ENCODE measurements at regions not wholly inside any gene's neighbourhood (a gene's known extent, or its start where the extent isn't known, plus 50 kb on each side); places are given as distances from the start of the nearest gene placed in this dataset.

DNA sequence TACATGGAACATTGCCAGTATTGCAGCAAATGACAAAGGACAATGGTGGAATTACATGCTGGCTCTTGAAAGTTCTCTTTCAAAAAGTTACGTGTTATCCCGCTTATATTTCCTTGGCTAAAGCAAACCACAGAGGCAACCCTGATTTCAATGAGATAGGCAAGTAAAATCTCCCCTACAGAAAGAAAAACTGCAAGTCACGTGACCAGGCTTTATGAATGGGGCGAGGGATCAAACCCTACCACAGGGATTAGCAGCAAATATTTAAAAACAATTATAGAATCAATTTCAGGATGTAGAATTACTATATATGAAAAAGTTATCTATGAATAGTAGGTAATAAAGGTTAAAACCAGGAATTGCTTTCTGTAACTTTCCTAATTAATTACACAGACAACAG is 603.4 kb upstream of the GBE1 start:
- Histone ChIP-seq H3K36me3 (no peaks in the 10 kb centered on the region), H3K4me3 (no peak overlapping the region), H3K27me3 (no peaks in the 10 kb centered on the region), H3K27ac (no peak overlapping the region), H3K9me3 (no peaks in the 10 kb centered on the region), H3K4me1 (no peaks in the 10 kb centered on the region)
- TF ChIP-seq, protein P1, sequence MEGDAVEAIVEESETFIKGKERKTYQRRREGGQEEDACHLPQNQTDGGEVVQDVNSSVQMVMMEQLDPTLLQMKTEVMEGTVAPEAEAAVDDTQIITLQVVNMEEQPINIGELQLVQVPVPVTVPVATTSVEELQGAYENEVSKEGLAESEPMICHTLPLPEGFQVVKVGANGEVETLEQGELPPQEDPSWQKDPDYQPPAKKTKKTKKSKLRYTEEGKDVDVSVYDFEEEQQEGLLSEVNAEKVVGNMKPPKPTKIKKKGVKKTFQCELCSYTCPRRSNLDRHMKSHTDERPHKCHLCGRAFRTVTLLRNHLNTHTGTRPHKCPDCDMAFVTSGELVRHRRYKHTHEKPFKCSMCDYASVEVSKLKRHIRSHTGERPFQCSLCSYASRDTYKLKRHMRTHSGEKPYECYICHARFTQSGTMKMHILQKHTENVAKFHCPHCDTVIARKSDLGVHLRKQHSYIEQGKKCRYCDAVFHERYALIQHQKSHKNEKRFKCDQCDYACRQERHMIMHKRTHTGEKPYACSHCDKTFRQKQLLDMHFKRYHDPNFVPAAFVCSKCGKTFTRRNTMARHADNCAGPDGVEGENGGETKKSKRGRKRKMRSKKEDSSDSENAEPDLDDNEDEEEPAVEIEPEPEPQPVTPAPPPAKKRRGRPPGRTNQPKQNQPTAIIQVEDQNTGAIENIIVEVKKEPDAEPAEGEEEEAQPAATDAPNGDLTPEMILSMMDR (IDR thresholded peaks at IDR 0.05), result no peak
- TF ChIP-seq POLR2A (IDR thresholded peaks at IDR 0.05), result no peak
- 61 to 67% methylated on average over 4 of the region's 4 CpGs for WGBS, 2 donors
- no peak for DNase-seq
- intact Hi-C loops (cut with DNase I), result no loop called here

DNA sequence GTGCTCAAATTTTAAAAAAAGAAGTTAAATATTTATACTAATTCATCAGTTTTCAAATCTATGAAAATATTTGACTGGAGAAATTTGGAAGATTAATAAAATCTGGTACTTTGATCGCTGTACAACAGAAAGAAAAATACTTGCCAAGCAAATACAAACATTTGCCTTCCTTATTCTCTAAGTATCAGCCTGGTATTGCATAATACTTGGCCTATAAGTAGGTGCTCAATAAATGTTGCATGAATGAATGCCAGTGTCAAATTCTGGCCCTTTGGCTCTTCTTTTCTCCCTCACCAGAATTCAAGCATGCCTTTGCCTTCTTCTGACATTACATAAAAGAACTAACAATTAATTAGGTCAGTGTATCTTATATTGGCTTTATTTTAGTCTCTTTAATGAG is 601.7 kb upstream of the GBE1 start:
- Histone ChIP-seq H3K4me1 (no peaks in the 10 kb centered on the region), H3K9me3 (no peaks in the 10 kb centered on the region), H3K36me3 (no peaks in the 10 kb centered on the region), H3K4me3 (no peak overlapping the region), H3K27me3 (no peaks in the 10 kb centered on the region), H3K27ac (no peak overlapping the region)
- TF ChIP-seq, protein P1 (IDR thresholded peaks at IDR 0.05), result no peak
- no peak for TF ChIP-seq POLR2A (IDR thresholded peaks at IDR 0.05)
- intact Hi-C loops (cut with DNase I), result no loop called here
- WGBS, 2 donors, result 72 to 77% methylated on average over 1 of the region's 1 CpG
- DNase-seq, result no peak

DNA sequence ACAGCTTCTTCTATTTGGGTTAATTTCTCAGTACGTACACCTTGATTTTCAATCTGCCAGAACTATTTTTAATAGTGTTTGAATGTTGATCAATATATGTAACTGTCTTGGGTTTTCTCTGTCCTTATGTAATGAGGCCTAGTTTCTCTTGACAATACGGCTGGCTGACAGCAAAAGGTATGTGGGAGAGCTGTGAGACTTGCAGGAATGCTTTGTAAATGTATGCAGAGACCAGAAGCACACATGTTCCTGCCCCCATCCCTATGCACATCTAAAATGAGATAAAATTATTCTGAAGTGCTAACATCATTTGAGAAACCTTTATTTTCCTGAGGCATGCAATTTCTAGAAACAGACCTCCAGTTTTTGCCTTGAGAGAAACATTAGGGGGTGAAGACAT is 593.8 kb upstream of the GBE1 start:
- TF ChIP-seq, protein P1 (IDR thresholded peaks at IDR 0.05), result no peak
- no peak for TF ChIP-seq POLR2A (IDR thresholded peaks at IDR 0.05)
- no peak overlapping the region for H3K4me3 ChIP-seq
- 54 to 85% methylated on average over 2 of the region's 2 CpGs for WGBS, 2 donors
- H3K9me3 ChIP-seq, result no peaks in the 10 kb centered on the region
- no peak for DNase-seq
- intact Hi-C loops (cut with DNase I), result no loop called here
- H3K27me3 ChIP-seq, result no peaks in the 10 kb centered on the region
- H3K27ac ChIP-seq, result no peak overlapping the region
- no peaks in the 10 kb centered on the region for H3K36me3 ChIP-seq
- H3K4me1 ChIP-seq, result no peaks in the 10 kb centered on the region

DNA sequence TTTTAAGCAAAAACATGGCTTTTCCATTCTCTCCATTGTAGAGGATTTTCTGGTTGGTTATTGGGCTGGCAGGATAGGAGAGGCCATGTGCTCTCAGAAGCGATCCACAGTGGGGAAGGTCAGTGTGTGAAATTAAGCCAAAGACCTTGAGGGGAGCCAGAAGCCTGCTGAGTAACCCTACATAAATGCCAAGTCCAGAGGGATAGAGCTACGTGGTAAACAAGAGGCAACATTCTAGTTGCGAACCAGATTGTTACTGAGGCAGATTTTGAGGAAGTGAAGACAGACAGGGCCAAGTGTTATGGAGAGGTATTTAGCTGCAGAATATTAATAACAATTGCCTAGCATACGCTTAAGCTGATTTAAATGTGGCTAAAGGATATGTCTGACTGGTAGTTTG is 592.8 kb upstream of the GBE1 start:
- no peak for DNase-seq
- 60 to 64% methylated on average over 4 of the region's 4 CpGs for WGBS, 2 donors

DNA sequence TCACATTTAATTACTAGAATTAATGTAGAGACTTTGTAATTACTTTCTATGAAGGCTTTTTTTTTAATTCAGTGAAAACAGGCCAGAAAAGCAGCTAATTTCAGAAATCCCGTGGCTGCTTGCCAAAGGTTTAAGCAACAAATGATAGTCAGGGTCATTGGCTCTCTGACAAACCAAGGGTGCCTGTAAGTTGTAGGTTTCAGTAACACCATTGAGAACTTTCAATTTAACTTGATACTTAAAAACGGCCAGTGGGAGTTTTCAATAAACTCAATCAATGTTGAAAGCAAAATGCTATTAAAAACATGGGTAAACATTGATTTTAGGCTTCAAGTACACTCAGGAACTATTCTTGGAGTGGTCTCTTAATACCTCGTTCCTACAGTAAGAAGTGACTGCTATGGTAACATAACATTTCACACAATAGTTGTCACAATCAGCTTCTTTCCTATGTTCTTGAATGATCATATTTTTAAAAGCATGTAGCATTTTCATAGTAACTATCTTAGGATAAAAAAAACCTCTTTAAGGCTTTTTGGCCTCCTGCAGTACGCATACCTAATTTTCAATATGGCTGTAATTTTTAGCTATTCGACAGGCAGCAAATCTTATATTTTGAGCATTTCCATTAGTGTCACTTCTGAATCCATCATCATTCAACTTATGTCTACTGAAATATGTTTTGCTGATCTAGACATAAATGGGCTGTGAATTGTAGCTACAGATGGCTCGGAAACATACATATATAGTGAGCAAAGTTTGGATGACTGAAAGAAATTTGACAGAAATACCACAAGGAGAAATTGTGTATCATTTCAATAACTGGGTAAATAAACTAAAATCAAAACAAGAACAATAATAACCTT is 592.1 kb upstream of the GBE1 start:
- no peaks in the 10 kb centered on the region for H3K27me3 ChIP-seq

More for the DNA sequence above, 592.8 kb upstream of the GBE1 start:
- no peaks in the 10 kb centered on the region for H3K36me3 ChIP-seq
- no peak overlapping the region for H3K4me3 ChIP-seq
- intact Hi-C loops (cut with DNase I), result no loop called here
- H3K4me1 ChIP-seq, result no peaks in the 10 kb centered on the region
- H3K27ac ChIP-seq, result no peak overlapping the region
- no peaks in the 10 kb centered on the region for H3K27me3 ChIP-seq
- no peak for TF ChIP-seq POLR2A (IDR thresholded peaks at IDR 0.05)
- TF ChIP-seq, protein P1 (IDR thresholded peaks at IDR 0.05), result no peak
- no peaks in the 10 kb centered on the region for H3K9me3 ChIP-seq

More for the DNA sequence above, 592.1 kb upstream of the GBE1 start:
- no peaks in the 10 kb centered on the region for H3K4me1 ChIP-seq
- H3K36me3 ChIP-seq, result no peaks in the 10 kb centered on the region
- intact Hi-C loops (cut with DNase I), result no loop called here
- no peak overlapping the region for H3K27ac ChIP-seq
- H3K9me3 ChIP-seq, result no peaks in the 10 kb centered on the region
- no peak overlapping the region for H3K4me3 ChIP-seq
- TF ChIP-seq POLR2A (IDR thresholded peaks at IDR 0.05), result no peak
- 65% methylated on average over 6 of the region's 6 CpGs for WGBS, 2 donors
- DNase-seq, result no peak
